Breast epithelium (tissue), 4 donors: ENCODE measurements at regions not wholly inside any gene's neighbourhood (a gene's known extent, or its start where the extent isn't known, plus 50 kb on each side); places are given as distances from the start of the nearest gene placed in this dataset.

ENCODE experiments used
- DNase-seq, 2 donors: peaks; one replicate each; pipeline ENCODE4 v3.0.0-alpha.2; 2019; ENCODE audit warnings: low spot score in 2 of 2
- H3K27ac ChIP-seq, 2 donors: fragments of 200-600 bp; sonication (generic) in 1 of 2; one replicate each; pipeline ENCODE4 v1.5.1; 2016 to 2019; ENCODE audit warnings: mild to moderate bottlenecking in 1 of 2
- H3K27me3 ChIP-seq, 2 donors: fragments of 200-600 bp; sonication (generic) in 1 of 2; one replicate each; pipeline versions ENCODE4 v1.5.1 to v1.6.0; 2017 to 2019; ENCODE audit warnings: control low read depth in 1 of 2, mild to moderate bottlenecking in 1 of 2
- H3K36me3 ChIP-seq: fragments of 200-600 bp; one replicate; pipeline ENCODE4 v1.5.1; 2019
- H3K4me1 ChIP-seq, 2 donors: fragments of 200-600 bp; sonication (generic); one replicate each; pipeline ENCODE4 v1.5.1; 2016 to 2019; ENCODE audit warnings: control low read depth in 1 of 2
- H3K4me3 ChIP-seq, 3 donors: fragments of 200-600 bp; sonication (generic); 1 replicate in 2 of 3; 2 replicates in 1 of 3; pipeline ENCODE4 v1.5.1; 2016 to 2019; ENCODE audit warnings: mild to moderate bottlenecking in 3 of 3, moderate library complexity in 2 of 3
- H3K9me3 ChIP-seq, 2 donors: fragments of 200-600 bp; sonication (generic) in 1 of 2; one replicate each; pipeline ENCODE4 v1.5.1; 2016 to 2019; ENCODE audit warnings: control low read depth in 1 of 2
- CTCF ChIP-seq, 3 donors: fragments of 450-650 bp; IDR thresholded peaks; one replicate each; pipeline ENCODE4 v1.5.1; 2016 to 2017; ENCODE audit warnings: antibody characterized with exemption in 3 of 3, mild to moderate bottlenecking in 3 of 3, moderate library complexity in 3 of 3
- POLR2A ChIP-seq: fragments of 450-650 bp; IDR thresholded peaks from one replicate; pipeline ENCODE4 v1.6.1; 2016; ENCODE audit warnings: antibody characterized with exemption, mild to moderate bottlenecking, moderate library complexity
- POLR2AphosphoS5 ChIP-seq, 3 donors: sonication (generic); formaldehyde crosslinking; IDR thresholded peaks; one replicate each; pipeline ENCODE4 v1.6.1; 2017; ENCODE audit warnings: antibody characterized with exemption in 3 of 3
- intact Hi-C: fragments of 100-400 bp; cut with DNase I; formaldehyde crosslinking; loops from one replicate; pipeline ENCODE4 v1.15.1; 2023; ENCODE audit warnings: low total_unique reads

GRCh38 chr18:76594966-76595365, 99.9 kb upstream of the ZNF516 start:
- TF ChIP-seq CTCF (IDR thresholded peaks at IDR 0.05) (no peak), POLR2AphosphoS5 (IDR thresholded peaks at IDR 0.05) (no peak), POLR2A (no peak)
- Histone ChIP-seq H3K9me3 (no peaks in the 10 kb centered on the region), H3K27me3 (no peaks in the 10 kb centered on the region), H3K4me3 (no peak overlapping the region), H3K27ac (no peak overlapping the region), H3K4me1 (no peaks in the 10 kb centered on the region), H3K36me3 (no peaks in the 10 kb centered on the region)
- intact Hi-C loops: no loop called here
- no peak for DNase-seq

- H3K27me3 ChIP-seq: no peaks in the 10 kb centered on the region
- intact Hi-C loops: no loop called here
- no peaks in the 10 kb centered on the region for H3K9me3 ChIP-seq
- H3K4me1 ChIP-seq: no peaks in the 10 kb centered on the region
- no peak overlapping the region for H3K27ac ChIP-seq
- DNase-seq: no peak
- no peaks in the 10 kb centered on the region for H3K36me3 ChIP-seq
- no peak overlapping the region for H3K4me3 ChIP-seq
- no peak for TF ChIP-seq CTCF (IDR thresholded peaks at IDR 0.05)
Observed at GRCh38 chr18:76593843-76594242, 98.8 kb upstream of the ZNF516 start.

- Histone ChIP-seq H3K27me3 (no peaks in the 10 kb centered on the region), H3K9me3 (no peaks in the 10 kb centered on the region), H3K4me1 (no peaks in the 10 kb centered on the region), H3K27ac (no peak overlapping the region), H3K36me3 (no peaks in the 10 kb centered on the region), H3K4me3 (no peak overlapping the region)
- TF ChIP-seq CTCF (IDR thresholded peaks at IDR 0.05): no peak
- TF ChIP-seq POLR2A: no peak
- no peak for TF ChIP-seq POLR2AphosphoS5 (IDR thresholded peaks at IDR 0.05)
- intact Hi-C loops: no loop called here
- DNase-seq: no peak
Observed at GRCh38 chr18:76592981-76593381, 97.9 kb upstream of the ZNF516 start.

GRCh38 chr18:76592096-76592495, 97.1 kb upstream of the ZNF516 start:
- H3K9me3 ChIP-seq: no peaks in the 10 kb centered on the region
- H3K36me3 ChIP-seq: no peaks in the 10 kb centered on the region
- H3K27ac ChIP-seq: no peak overlapping the region
- intact Hi-C loops: no loop called here
- no peak for DNase-seq
- no peaks in the 10 kb centered on the region for H3K27me3 ChIP-seq
- H3K4me1 ChIP-seq: no peaks in the 10 kb centered on the region
- no peak overlapping the region for H3K4me3 ChIP-seq
- TF ChIP-seq POLR2AphosphoS5 (IDR thresholded peaks at IDR 0.05) (no peak), CTCF (IDR thresholded peaks at IDR 0.05) (no peak), POLR2A (no peak)

- TF ChIP-seq POLR2A (no peak), POLR2AphosphoS5 (IDR thresholded peaks at IDR 0.05) (no peak), CTCF (IDR thresholded peaks at IDR 0.05) (no peak)
Observed at GRCh38 chr18:76589866-76590265, 94.8 kb upstream of the ZNF516 start.

More at GRCh38 chr18:76589866-76590265, 94.8 kb upstream of the ZNF516 start:
- no peaks in the 10 kb centered on the region for H3K4me1 ChIP-seq
- intact Hi-C loops: no loop called here
- DNase-seq: no peak
- no peak overlapping the region for H3K27ac ChIP-seq
- no peaks in the 10 kb centered on the region for H3K9me3 ChIP-seq
- no peaks in the 10 kb centered on the region for H3K27me3 ChIP-seq
- H3K36me3 ChIP-seq: no peaks in the 10 kb centered on the region
- no peak overlapping the region for H3K4me3 ChIP-seq
